HFF-Myc (cell line): ENCODE measurements at regions not wholly inside any gene's neighbourhood (a gene's known extent, or its start where the extent isn't known, plus 50 kb on each side); places are given as distances from the start of the nearest gene placed in this dataset.
"Not testable (repeated sequence)": the region's sequence is repeated elsewhere in the genome, so short reads cannot be mapped to it uniquely, and the experiment has no call there.

Experiments
- DNase-seq: peaks from one replicate; pipeline ENCODE4 v3.0.0-alpha.2; 2011; ENCODE audit warnings: low read depth; ENCODE audit errors: extremely low read depth
- H3K4me3 ChIP-seq: replicated peaks from 2 replicates; pipeline ENCODE4 v1.5.1; 2011; ENCODE audit warnings: low read depth, mild to moderate bottlenecking, control low read depth, low read length
- TF ChIP-seq, protein P1 (sequence below): IDR thresholded peaks from 2 replicates; pipeline ENCODE4 v1.5.1; 2012; ENCODE audit warnings: mild to moderate bottlenecking, low read depth, low read length, control low read depth; ENCODE audit errors: missing control alignments

DNA sequence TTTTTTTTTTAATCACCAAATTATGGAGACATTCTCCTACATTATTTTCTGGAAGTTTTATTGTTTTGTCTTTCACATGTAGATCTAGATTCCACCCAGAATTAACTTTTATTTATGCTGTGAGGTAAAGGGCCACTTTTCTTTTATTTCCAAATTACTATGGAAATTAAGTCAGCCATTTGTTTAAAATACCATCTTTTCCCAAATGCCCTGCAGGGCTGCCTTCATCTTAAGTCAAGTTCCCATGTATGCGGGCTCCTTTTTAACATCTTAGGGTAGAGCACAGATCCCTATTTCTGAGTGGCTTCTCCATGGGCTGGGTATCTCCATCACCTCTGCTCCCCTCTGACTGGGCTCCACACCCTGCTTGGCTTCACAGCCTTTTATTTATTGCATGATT is 348.4 kb downstream of the SOX4 start:
- no peak for DNase-seq
- TF ChIP-seq, protein P1, sequence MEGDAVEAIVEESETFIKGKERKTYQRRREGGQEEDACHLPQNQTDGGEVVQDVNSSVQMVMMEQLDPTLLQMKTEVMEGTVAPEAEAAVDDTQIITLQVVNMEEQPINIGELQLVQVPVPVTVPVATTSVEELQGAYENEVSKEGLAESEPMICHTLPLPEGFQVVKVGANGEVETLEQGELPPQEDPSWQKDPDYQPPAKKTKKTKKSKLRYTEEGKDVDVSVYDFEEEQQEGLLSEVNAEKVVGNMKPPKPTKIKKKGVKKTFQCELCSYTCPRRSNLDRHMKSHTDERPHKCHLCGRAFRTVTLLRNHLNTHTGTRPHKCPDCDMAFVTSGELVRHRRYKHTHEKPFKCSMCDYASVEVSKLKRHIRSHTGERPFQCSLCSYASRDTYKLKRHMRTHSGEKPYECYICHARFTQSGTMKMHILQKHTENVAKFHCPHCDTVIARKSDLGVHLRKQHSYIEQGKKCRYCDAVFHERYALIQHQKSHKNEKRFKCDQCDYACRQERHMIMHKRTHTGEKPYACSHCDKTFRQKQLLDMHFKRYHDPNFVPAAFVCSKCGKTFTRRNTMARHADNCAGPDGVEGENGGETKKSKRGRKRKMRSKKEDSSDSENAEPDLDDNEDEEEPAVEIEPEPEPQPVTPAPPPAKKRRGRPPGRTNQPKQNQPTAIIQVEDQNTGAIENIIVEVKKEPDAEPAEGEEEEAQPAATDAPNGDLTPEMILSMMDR = no peak
- H3K4me3 ChIP-seq = no peak overlapping the region

DNA sequence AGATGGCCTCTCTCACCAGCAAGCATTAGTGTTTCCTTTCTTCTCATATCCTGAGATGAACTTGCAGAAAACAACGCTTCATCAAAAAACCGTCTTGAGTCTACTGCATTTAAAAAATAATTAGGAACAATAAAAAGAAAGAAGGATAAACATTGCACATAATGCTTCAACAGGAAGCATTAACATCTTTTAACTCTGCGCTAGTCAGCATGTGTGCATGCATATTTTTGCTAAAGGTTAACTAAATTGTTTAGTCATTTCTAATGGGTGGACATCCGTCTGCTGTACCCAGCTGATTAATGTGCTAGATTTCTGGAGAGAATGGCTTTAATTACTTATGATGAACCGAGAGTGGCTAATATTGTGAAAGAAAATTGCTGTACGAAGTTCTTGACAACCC is 349.3 kb downstream of the SOX4 start:
- TF ChIP-seq, protein P1 = no peak
- H3K4me3 ChIP-seq = no peak overlapping the region
- no peak for DNase-seq

DNA sequence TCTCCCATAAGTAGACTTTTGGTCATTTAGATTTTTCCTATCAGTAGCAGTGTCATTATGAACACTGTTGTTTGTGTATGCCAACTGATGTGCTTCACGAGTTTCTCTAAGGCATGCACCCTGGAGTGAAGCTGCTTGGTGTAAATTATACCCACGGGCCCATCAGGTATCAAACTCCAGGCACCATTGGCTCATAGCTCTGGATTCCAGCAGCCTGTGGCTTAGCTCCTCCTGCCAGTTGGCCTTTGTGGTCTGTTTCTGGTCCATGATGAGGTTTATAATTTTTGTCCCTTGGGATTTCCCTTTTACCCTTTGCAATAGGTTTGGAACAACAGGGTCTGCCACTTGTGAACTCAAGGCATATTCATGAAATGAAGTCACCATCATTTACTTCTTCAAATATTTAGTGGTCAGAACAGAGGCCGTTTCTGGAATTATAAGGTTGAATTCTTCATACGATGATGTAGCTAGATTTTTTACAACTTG is 350.5 kb downstream of the PRL start:
- no peak overlapping the region for H3K4me3 ChIP-seq
- TF ChIP-seq, protein P1 = no peak

DNA sequence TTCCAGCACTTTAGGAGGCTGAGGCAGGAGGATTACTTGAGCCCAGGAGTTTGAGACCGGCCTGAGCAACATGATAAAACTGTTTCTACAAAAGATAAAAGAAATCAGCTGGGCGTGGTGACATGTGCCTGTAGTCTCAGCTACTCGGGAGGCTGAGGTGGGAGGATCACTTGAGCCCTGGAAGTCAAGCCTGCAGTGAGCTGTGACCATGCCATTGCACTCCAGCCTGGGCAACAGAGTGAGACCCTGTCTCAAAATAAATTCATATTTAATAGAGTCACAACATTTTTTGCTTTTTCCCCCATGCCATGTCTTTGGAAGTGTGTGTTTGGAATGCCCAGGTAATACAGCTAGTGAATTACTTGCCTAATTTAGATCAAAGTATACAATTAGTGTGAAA is 349.6 kb downstream of the PRL start:
- not testable (repeated sequence) for DNase-seq

More for the DNA sequence above, 350.5 kb downstream of the PRL start:
- DNase-seq = peak; percentile 68

DNA sequence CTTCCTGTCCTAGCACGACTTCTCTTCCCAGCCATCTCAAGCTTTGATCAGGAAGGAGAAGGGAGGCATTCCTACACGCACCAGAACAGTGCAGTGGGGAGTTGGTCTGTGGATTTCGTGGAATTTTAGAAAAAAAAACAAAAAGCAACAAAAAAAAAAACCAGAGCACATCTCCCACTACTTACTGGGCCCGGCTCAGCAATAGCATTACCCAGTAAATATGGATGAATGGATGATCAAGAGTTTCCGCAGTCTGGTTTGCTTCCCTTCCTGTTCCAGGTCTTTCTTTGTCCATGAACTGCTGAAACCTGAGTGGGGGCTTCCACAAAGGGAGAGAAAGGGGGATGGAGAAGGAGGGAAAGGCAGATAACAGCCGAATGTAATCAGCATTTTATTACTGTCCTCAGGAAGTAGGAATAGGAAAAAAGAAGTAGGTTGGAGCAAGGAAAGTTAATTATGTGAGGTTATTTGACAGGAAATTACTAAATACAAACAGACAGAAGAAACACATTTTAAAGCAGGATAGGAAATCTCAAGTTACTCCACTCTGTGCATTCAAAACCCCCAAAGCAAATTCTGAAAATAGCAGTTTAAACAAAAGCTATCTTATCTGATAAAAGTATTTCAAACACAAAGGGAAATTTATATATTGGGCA is 349.0 kb downstream of the PRL start:
- H3K4me3 ChIP-seq = no peak overlapping the region
- DNase-seq = no peak
- TF ChIP-seq, protein P1 = no peak

More for the DNA sequence above, 349.6 kb downstream of the PRL start:
- H3K4me3 ChIP-seq = not testable (repeated sequence)

DNA sequence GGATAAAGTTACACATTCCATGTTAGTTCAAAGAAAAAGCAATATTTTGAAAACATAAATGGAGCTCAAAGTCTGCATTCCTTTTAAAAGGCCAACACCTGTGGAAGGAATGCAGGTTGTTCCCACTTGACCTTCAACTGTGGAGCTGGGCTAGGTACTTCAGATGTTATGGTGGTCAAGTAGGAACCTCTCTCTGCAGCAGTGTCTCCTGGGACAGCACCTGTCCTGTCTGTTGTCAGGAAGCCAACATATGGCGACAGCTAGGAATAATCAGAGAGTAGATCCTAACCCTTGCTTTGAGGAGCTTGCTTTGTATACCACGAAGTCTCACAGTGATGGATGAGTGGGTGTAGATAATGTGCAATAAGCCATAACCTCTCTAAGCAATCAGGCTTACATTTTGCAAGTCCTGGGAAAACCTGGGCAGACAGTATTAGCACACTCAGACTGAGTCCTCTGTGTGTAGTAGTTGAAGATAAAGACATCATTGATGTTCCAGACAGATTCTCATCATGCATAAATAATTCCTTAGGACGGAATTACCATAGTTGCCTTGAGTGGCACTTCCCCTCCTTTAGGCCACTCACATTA is 347.5 kb downstream of the PRL start:
- H3K4me3 ChIP-seq = no peak overlapping the region
- no peak for DNase-seq
- TF ChIP-seq, protein P1 = no peak

DNA sequence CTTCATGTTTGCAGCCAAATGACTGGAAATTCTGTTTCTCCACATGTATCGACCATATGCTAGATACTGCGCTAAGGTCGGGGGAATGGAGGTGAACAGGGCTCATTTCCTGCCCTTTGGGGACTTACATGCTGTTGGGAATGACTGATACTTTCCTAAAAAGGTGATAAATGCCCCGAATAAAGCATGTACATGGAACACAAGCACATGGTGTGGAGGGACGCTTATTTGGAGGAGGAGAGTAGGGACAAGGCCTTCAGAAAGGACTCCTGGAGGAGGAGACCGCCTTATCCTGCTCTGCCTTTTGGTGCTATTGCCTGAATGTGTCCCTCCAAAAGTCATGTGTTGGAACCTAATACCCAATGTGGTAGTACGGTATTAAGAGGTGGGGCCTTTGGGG is 344.5 kb downstream of the PRL start:
- TF ChIP-seq, protein P1 = no peak
- H3K4me3 ChIP-seq = no peak overlapping the region
- DNase-seq = no peak
